ENCODE measurements at regions not wholly inside any gene's neighbourhood (a gene's known extent, or its start where the extent isn't known, plus 50 kb on each side); places are given as distances from the start of the nearest gene placed in this dataset.
"Not testable (repeated sequence)": the region's sequence is repeated elsewhere in the genome, so short reads cannot be mapped to it uniquely, and the experiment has no call there.

DNA sequence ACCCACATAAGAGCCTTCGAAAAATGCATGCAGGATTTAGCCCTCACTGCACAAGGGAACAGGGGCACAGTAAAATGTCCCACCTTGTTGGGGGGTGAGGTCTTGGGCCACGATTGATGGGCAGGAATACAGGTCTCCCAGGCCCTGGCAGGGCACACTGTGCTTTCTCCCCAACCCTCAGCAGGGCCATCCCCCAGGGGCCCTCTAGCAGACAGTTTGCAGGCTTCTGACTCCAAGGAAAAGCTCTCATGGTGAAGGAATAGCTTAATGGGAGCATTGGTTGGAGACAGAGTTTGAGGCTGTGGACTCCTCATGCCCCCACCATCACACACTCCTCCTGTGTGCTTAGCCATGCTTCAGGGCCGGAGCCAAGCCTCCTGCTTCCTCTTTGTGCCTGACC lies 484.6 kb downstream of the ZNF536 start:
- DNase-seq, result no peak

DNA sequence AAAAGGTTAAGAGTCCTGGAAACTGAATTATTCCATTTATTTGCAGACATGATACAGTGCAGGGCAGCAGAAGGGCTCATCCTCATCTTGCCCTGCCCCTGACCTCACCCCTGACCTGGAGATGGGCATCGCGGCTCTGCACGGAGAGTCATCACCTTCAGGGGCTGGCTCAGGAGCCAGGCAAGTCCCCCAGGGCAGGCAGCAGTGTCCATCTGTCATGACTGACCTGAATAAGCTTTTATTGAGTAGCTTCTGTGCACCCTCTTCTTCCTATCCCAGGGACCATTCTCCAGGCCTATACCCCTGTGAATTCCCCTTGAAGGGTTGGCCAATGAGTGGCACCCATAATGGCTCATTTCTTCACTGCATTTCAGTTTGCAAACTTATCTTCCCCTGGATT lies 484.2 kb downstream of the ZNF536 start:
- no peak for DNase-seq

DNA sequence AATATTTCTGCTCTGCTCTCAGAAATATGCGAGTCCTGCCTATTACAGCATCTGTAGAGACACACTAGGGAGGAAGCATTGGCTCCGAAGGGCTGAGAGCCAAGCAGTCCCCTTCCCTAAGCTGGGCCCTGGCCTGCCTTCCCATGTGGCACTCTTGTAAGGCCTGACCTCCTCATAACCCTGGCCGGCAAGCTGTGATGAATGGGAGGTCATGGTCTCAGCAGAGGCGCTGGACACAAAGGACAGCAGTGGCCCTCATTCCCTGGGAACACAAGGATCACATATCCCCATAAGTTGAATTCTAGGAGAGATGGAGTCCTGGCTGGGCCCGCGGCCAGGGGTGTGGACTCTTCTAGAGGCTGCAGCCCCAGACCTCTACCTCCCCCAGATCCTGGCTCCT lies 483.3 kb downstream of the ZNF536 start:
- no peak for DNase-seq

DNA sequence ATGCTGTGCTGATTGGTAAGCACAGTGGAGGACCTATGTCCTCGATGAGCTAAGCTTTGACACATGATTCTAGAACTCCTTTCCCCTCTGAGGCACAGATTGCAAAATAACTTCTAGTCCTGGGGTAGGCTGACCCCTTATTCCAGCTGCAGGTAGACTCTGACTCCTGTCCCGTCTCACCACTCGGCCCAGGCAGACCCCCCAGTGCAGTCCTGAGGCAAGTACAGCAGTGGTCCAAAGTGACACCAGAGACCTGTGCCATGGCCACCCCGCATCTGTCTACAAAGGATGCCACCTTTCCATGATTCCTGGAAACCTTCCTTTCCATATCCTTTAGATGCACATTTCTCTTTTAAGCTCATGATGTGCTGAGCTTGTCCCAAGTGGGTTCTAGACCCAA lies 482.5 kb downstream of the ZNF536 start:
- DNase-seq, result no peak

GRCh38 chr19:30854207-30854606 lies 482.0 kb downstream of the ZNF536 start:
- no peak for DNase-seq

DNA sequence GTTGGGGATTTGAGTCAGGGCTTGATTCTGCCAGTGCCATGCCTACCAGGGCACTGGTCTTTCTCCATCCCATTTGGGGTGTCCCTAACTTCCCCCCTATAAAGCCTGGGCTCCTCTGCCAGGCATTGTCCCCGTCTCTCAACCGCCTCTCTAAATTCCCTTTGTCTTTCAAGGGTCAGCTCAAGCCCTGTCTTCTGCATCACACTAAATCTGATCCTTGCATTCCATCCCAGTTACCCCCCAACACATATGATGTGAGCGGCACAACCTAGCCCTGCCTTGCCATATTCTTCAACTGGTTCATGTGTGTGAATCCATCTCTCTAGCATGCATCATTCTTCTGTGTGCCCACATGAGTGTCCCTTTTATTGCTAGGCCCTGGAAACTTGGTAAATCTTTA lies 480.9 kb downstream of the ZNF536 start:
- no peak for DNase-seq

- no peak for DNase-seq
These were observed 480.0 kb downstream of the ZNF536 start for GRCh38 chr19:30852168-30852567.

DNA sequence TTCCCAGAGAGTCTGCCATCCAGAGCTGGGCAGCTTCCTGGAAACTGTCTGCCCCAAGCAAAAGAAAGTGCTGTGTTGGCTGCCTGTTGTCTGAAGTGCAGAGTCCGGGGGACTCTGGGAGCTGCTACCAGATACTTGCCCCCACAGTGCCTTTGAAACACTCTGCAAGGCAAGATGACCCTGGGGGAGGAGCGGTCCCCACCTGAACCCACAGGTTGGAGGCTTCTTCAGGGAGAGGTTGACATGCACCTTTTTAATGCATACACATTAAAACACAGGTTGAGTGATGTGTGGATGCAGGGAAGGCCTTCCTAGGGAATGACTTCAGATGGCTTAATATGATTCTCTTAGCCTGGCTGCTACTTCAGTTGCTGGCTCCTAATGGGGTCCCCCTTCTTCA lies 479.5 kb downstream of the ZNF536 start:
- no peak for DNase-seq

- DNase-seq, result no peak
These were observed 476.6 kb downstream of the ZNF536 start for GRCh38 chr19:30848636-30849425.

GRCh38 chr19:30846102-30846501 lies 473.9 kb downstream of the ZNF536 start:
- no peak for DNase-seq

- DNase-seq, result no peak
These were observed 470.7 kb downstream of the ZNF536 start for GRCh38 chr19:30842926-30843325.

DNA sequence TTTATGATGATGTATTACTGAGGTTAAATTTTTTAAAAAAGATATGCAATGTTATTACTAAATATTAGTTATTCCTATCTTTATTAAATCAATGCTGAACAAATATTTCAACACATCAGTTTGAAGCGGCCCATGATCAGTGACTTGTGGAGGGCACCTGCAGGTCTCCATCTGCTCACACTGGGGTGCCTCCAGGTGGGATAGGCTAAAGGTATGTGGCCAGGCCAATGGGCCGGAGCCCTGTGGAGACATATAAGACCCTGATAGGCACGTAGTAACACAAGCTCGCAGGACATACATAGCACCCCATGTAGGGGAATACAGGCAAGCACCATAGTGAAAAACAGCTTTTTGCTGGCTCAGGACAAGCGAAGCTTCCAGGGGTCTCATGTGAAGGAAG lies 469.8 kb downstream of the ZNF536 start:
- no peak for DNase-seq

DNA sequence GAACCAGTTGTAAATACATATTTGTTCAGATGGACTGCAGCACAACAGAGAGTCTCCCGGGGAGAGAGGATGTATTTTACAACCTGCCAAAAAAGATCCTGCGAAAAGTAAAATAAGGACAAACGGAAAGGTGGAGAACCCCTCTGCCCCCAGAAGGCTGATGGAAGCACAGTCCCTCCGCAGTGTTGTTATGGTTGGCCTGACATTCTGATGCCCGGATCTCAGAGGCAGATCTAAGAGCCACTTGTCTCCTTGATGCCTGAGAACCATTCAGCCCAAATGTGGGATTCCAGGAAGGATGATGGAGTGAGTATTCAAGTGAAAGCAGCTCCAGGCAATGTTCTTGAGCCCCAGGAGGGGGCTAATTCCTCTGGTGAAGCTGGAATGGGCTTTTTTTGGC lies 458.7 kb downstream of the ZNF536 start:
- no peak for DNase-seq

DNA sequence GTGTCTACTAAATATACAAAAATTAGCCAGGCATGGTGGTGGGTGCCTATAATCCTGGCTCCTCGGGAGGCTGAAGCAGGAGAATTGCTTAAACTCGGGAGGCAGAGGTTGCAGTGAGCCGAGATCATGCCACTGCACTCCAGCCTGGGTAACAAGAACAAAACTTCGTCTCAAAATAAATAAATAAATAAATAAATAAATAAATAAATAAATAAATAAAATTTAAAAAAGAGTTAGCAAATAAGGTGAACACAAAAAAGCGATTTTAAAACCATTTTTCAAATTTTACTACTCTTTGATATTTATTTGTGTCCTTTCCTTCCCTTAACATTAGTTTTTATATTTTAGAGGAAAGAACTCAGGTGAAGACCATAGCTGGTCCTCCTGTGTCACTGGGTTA lies 453.3 kb downstream of the ZNF536 start:
- not testable (repeated sequence) for DNase-seq

DNA sequence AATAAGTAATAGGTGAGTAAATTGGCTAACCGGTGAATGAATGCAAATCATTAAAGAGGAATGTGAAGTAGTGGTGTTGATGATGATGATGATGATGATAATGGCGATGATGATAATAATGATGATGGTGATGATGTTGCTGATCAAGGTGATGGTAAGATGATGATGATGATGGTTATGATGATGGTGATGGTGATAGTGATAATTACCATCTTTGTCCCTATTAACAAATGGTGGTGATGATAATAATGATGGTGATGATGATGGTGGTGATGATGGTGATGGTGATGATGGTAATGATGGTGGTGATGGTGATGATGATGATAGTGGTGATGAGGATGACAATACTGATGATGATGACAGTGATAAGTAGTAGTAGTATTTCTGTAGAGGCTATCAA lies 452.6 kb downstream of the ZNF536 start:
- no peak for DNase-seq

DNA sequence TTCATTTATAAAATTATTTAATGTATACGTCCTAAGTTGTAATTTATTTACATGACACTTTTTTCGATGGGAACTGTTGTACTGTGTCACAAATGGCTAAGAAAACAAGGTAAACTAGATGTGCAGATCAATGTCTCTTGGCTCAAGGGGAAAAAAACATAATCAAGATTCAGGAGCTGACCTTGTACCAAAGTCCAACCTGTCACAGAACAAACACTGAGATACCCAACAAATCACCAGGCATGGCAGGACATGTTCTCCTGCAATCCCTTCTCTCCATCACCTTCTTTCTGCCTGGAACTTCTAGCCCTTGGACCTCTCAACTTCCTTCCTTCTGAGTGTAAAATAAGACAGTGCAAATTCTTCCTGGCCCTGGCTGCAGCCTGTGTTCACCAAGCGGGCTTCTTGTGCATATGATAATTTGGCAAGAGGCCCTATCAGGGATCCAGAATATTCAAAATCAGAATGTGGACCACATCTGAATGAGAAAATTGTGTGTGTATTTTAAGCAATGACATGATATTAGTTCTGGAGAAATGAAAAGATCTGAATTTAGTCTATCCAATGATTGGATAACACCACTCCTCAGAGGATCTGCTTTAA lies 445.9 kb downstream of the ZNF536 start:
- no peak for DNase-seq

DNA sequence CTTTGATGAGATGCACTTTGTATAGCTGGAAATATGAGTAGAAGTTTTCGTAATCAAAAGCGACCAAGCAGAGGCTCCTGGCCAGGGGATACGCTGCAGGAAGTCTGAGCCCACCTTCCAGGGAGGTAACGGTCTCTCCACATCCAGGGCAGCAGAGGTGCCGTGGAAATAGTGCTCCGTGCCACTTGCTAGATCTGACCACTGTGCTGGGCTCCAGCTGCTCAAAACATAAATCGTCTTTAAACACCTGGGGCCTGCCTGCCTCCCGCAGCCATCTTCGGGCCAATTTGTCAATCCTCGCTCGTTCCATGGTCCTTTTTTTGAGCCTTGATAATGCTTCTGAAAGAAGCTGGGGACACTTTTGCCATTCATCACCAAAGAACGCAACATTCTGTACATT lies 445.0 kb downstream of the ZNF536 start:
- no peak for DNase-seq

DNA sequence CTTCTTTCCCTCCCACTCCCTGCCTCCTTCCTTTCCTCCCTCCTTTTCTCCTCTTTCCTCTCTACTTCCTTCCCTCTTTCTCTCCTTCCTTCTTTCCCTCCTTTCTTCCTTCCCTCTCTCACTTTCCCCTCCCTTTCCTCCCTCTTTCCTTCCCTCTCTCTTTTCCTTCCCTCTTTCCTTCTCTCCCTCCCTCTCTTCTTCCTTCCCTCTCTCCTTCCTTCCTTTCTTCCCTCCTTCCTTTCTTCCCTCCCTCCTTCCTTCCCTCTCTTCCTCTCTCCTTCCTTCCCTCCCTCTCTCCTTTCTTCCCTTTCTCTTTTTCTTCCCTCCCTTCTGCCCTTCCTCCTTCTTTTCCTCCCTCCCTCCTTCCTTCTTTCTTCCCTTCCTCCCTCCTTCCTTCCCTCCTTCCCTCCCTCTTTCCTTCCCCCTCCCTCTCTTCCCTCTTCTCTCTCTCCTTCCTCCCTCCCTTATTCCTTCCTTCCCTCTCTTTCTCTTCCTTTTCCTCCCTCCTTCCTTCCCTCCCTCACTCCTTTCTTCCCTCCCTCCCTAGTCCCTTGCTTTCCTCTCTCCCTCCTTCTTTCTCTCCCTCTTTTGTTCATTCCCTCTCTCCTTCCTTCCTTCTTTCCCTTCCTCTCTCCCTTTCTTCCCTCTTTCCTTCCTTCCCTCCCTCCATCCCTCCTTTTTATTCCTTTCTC lies 443.9 kb downstream of the ZNF536 start:
- DNase-seq, result no peak

DNA sequence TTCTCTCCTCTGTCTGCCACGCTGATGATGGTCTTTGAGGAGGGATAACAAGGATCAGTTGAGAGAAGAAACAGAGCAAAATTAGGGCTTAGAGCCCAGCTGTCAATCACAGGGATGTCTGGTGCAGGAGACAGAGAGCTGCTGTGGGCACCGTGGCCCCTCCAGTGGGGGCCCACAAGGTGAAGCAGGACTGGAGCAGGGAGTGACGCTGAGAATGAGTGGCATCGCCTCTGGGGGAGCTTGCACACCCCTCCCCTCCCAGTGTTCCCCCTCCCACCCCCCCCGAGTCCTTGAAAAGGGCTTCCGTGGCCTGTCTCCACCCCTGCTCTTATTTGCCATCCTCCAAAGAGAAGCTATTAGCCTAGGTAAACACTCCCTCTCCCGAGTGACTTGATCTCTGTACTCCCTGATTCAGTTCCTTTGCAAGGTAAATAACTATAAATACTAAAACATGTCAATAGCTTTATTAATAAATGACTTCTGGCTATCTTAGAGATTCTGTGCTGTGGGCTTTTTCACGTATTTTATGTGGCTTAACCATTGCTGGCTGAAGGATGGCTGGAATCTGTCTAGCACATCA lies 440.0 kb downstream of the ZNF536 start:
- DNase-seq, result no peak

GRCh38 chr19:30811397-30812098 lies 439.4 kb downstream of the ZNF536 start:
- DNase-seq, result no peak

- no peak for DNase-seq
These were observed 438.5 kb downstream of the ZNF536 start for GRCh38 chr19:30810726-30811125.

DNA sequence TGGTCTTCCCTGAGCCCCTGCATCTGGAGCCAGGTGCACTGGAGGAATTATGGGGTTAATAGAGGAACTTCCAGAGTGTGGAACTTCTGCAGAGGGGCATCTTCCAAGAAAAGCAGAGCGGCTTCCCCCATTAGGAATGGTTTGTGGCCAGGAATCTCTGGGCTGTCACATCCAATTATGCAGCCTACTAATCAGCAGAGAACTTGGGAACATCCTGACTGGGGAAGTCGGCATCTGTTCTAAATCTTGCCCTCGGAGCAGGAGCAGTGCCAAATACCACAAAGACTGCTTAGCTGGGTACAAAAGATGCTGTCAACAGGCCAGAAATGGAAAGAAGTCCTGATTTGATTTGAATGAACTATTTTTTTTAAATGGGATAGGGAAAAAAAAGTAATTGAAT lies 435.1 kb downstream of the ZNF536 start:
- no peak for DNase-seq

- no peak for DNase-seq
These were observed 434.1 kb downstream of the ZNF536 start for GRCh38 chr19:30806311-30806710.

Data from activated T-cell treated with anti-CD3 and anti-CD28 coated beads for 4 hours (primary cell).